MCF 10A (cell line): ENCODE measurements at regions not wholly inside any gene's neighbourhood (a gene's known extent, or its start where the extent isn't known, plus 50 kb on each side); places are given as distances from the start of the nearest gene placed in this dataset.
A peak's percentile ranks its signal among the peaks of the same experiment; 100 is the strongest.
"Not testable (repeated sequence)": the region's sequence is repeated elsewhere in the genome, so short reads cannot be mapped to it uniquely, and the experiment has no call there.

Experiments
- BruUV-seq: library from RNA; stranded (reverse); fragments of 400-500 nt; replicated peaks from 2 replicates; lab custom pipeline; 2021; lab: Mats Ljungman, UMichigan
- CTCF ChIA-PET: fragments of 300-600 bp; sonication (Branson Sonifier 250); formaldehyde crosslinking; extraction: SDS; loops from one replicate; lab custom pipeline; 2021; ENCODE audit warnings: antibody characterized with exemption, inconsistent platforms; lab: Yijun Ruan, JAX
- POLR2A ChIA-PET: fragments of 300-600, 350-650 bp; sonication (Branson Sonifier 250); formaldehyde crosslinking; extraction: SDS; loops from one replicate; lab custom pipeline; 2020; ENCODE audit warnings: antibody characterized with exemption, inconsistent platforms; lab: Yijun Ruan, JAX
- DNase-seq: peaks from one replicate; pipeline ENCODE4 v3.0.0-alpha.2; 2018; ENCODE audit not compliant: unreplicated experiment
- H3K27ac Mint-ChIP-seq: one replicate; pipeline ENCODE4 v1.8.0; 2022; ENCODE audit warnings: mild to moderate bottlenecking, low read depth, mixed read lengths; ENCODE audit not compliant: unreplicated experiment
- H3K27me3 Mint-ChIP-seq: one replicate; pipeline ENCODE4 v1.8.0; 2022; ENCODE audit warnings: mixed read lengths; ENCODE audit not compliant: insufficient read depth, unreplicated experiment
- H3K36me3 Mint-ChIP-seq: one replicate; pipeline ENCODE4 v1.8.0; 2022; ENCODE audit warnings: mild to moderate bottlenecking, moderate library complexity, mixed read lengths; ENCODE audit not compliant: insufficient read depth, unreplicated experiment
- H3K4me1 Mint-ChIP-seq: one replicate; pipeline ENCODE4 v1.8.0; 2022; ENCODE audit warnings: mixed read lengths; ENCODE audit not compliant: insufficient read depth, unreplicated experiment
- H3K4me3 Mint-ChIP-seq: one replicate; pipeline ENCODE4 v1.8.0; 2022; ENCODE audit warnings: mild to moderate bottlenecking, moderate library complexity, mixed read lengths; ENCODE audit not compliant: unreplicated experiment
- H3K9me3 Mint-ChIP-seq: one replicate; pipeline ENCODE4 v1.8.0; 2022; ENCODE audit warnings: mixed read lengths; ENCODE audit not compliant: unreplicated experiment
- intact Hi-C: fragments of 100-400 bp; cut with micrococcal nuclease; formaldehyde crosslinking; loops from 2 replicates; pipeline ENCODE4 v1.14.1; 2022
- TF ChIP-seq, protein P1 (sequence below): fragments of 200-600 bp; IDR thresholded peaks from one replicate; pipeline ENCODE4 v1.8.0; 2022; ENCODE audit warnings: antibody characterized with exemption, mild to moderate bottlenecking; ENCODE audit not compliant: unreplicated experiment

- ChIA-PET POLR2A (no interaction called here), CTCF (interaction anchor here (0.6 kb wide), 2 partner anchors 441 to 1264 kb away, joined by 4 to 5 read pairs; no protein-coding TSS in a partner anchor)
- TF ChIP-seq, protein P1, sequence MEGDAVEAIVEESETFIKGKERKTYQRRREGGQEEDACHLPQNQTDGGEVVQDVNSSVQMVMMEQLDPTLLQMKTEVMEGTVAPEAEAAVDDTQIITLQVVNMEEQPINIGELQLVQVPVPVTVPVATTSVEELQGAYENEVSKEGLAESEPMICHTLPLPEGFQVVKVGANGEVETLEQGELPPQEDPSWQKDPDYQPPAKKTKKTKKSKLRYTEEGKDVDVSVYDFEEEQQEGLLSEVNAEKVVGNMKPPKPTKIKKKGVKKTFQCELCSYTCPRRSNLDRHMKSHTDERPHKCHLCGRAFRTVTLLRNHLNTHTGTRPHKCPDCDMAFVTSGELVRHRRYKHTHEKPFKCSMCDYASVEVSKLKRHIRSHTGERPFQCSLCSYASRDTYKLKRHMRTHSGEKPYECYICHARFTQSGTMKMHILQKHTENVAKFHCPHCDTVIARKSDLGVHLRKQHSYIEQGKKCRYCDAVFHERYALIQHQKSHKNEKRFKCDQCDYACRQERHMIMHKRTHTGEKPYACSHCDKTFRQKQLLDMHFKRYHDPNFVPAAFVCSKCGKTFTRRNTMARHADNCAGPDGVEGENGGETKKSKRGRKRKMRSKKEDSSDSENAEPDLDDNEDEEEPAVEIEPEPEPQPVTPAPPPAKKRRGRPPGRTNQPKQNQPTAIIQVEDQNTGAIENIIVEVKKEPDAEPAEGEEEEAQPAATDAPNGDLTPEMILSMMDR: no peak
- BruUV-seq: no TSS peak
- no peak for DNase-seq
- Mint-ChIP-seq H3K36me3 (no peaks in the 10 kb centered on the region), H3K9me3 (peaks cover 27% of the 10 kb centered on the region), H3K27ac (no peak overlapping the region), H3K4me3 (no peak overlapping the region), H3K4me1 (no peaks in the 10 kb centered on the region), H3K27me3 (no peaks in the 10 kb centered on the region)
- intact Hi-C loops: no loop called here
These were observed 703.7 kb upstream of the PCDH10 start for GRCh38 chr4:132445386-132445785.

GRCh38 chr4:132457987-132458386 is 691.1 kb upstream of the PCDH10 start:
- H3K9me3 Mint-ChIP-seq: peaks cover 13% of the 10 kb centered on the region
- H3K27ac Mint-ChIP-seq, H3K4me1 Mint-ChIP-seq, H3K4me3 Mint-ChIP-seq, intact Hi-C loops, CTCF ChIA-PET, H3K27me3 Mint-ChIP-seq, BruUV-seq, DNase-seq, H3K36me3 Mint-ChIP-seq, POLR2A ChIA-PET: not testable (repeated sequence)

DNA sequence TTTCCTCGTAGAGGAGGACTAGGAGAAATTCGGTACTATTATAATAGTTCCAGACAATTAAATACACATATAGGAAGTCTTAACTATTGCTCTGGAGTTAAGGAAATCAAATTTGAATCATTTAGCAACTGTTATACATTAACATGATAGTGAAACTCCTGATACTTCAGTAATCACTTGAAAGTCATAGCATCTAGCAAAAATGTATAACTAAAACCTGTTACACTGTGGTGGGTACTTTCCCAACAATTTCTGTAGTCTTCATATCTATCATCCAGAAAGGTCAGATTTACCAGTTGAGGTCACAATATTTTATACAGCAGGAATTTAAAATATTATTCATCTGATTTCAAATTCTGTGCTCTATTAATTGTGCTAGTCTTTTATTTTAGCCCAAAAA is 669.6 kb upstream of the PCDH10 start:
- Mint-ChIP-seq H3K4me1 (no peaks in the 10 kb centered on the region), H3K36me3 (no peaks in the 10 kb centered on the region), H3K4me3 (no peak overlapping the region), H3K9me3 (no peaks in the 10 kb centered on the region), H3K27ac (no peak overlapping the region), H3K27me3 (no peaks in the 10 kb centered on the region)
- TF ChIP-seq, protein P1: no peak
- ChIA-PET POLR2A (interaction anchor here (0.7 kb wide), 1 partner anchor 933 kb away, joined by 4 read pairs; no protein-coding TSS in a partner anchor), CTCF (no interaction called here)
- BruUV-seq: no TSS peak
- DNase-seq: no peak
- intact Hi-C loops: no loop called here

GRCh38 chr4:132488555-132488954 is 660.5 kb upstream of the PCDH10 start:
- POLR2A ChIA-PET: no interaction called here
- TF ChIP-seq, protein P1: no peak
- Mint-ChIP-seq H3K4me3 (no peak overlapping the region), H3K9me3 (peaks cover 8% of the 10 kb centered on the region), H3K27me3 (no peaks in the 10 kb centered on the region), H3K27ac (no peak overlapping the region), H3K4me1 (no peaks in the 10 kb centered on the region), H3K36me3 (no peaks in the 10 kb centered on the region)
- CTCF ChIA-PET: no interaction called here
- no TSS peak for BruUV-seq
- intact Hi-C loops: no loop called here
- no peak for DNase-seq

DNA sequence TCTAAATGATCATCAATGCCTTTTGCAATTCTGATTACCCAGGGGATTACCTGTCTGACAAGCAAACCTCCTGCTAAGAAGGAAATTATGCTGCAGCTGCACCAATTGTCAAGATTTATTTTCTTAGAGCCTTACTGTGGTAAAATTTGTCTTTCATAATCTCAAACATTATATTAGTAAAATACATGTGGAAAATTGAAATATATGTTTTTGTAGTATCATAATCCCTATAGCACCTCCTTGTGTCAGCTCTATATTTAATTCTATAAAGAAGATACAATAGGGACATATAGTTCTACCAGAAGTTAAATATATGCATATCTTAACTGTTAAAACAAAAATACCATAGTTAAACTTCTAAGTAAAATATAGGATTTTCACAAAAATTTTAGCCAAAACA is 655.6 kb upstream of the PCDH10 start:
- Mint-ChIP-seq H3K4me3 (no peak overlapping the region), H3K9me3 (no peaks in the 10 kb centered on the region), H3K36me3 (no peaks in the 10 kb centered on the region), H3K27ac (no peak overlapping the region), H3K4me1 (no peaks in the 10 kb centered on the region), H3K27me3 (no peaks in the 10 kb centered on the region)
- POLR2A ChIA-PET: no interaction called here
- TF ChIP-seq, protein P1: peak; percentile 24
- DNase-seq: no peak
- CTCF ChIA-PET: interaction anchor here (0.6 to 1.2 kb wide), 3 partner anchors 260 to 849 kb away, joined by 3 read pairs; no protein-coding TSS in a partner anchor
- intact Hi-C loops: no loop called here
- BruUV-seq: no TSS peak

DNA sequence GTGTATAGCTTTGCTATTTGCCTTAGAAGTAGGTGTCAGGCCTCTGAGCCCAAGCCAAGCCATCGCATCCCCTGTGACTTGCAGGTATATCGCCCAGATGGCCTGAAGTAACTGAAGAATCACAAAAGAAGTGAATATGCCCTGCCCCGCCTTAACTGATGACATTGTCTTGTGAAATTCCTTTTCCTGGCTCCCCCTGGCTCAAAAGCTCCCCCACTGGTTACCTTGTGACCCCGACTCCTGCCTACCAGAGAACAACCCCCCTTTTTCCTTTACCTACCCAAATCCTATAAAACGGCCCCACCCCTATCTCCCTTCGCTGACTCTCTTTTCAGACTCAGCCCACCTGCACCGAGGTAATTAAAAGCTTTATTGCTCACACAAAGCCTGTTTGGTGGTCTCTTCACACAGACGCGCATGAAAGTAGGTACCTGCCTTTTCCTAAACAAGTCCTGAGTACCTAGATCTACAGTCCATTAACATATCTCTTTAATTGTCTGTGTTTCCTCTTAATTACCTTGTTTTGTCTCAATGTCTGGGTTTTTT is 653.8 kb upstream of the PCDH10 start:
- POLR2A ChIA-PET: not testable (repeated sequence)

More for the DNA sequence above, 653.8 kb upstream of the PCDH10 start:
- BruUV-seq, H3K27me3 Mint-ChIP-seq, H3K9me3 Mint-ChIP-seq, H3K27ac Mint-ChIP-seq, DNase-seq, intact Hi-C loops, H3K36me3 Mint-ChIP-seq, H3K4me3 Mint-ChIP-seq, H3K4me1 Mint-ChIP-seq: not testable (repeated sequence)
- CTCF ChIA-PET: interaction anchor here (0.7 kb wide), 1 partner anchor 128 kb away, joined by 4 read pairs; no protein-coding TSS in a partner anchor
